Cardiac fibroblast (primary cell): ENCODE measurements at regions not wholly inside any gene's neighbourhood (a gene's known extent, or its start where the extent isn't known, plus 50 kb on each side); places are given as distances from the start of the nearest gene placed in this dataset.
"Not testable (repeated sequence)": the region's sequence is repeated elsewhere in the genome, so short reads cannot be mapped to it uniquely, and the experiment has no call there.

Experiments used
- DNase-seq, 2 donors: peaks; one replicate each; pipeline versions ENCODE4 v3.0.0 to v3.0.0-alpha.2; 2010; ENCODE audit warnings: low read depth in 2 of 2
- H3K4me3 ChIP-seq, 2 donors: replicated peaks in 1 of 2; 1 replicate in 1 of 2; 2 replicates in 1 of 2; pipeline ENCODE4 v1.5.1; 2011; ENCODE audit warnings: low read depth in 2 of 2, low read length in 2 of 2, mild to moderate bottlenecking in 2 of 2, moderate library complexity in 1 of 2
- CTCF ChIP-seq: IDR thresholded peaks from one replicate; pipeline ENCODE4 v1.5.1; 2011; ENCODE audit warnings: low read depth, mild to moderate bottlenecking, low read length, inconsistent platforms

- H3K4me3 ChIP-seq, result no peak overlapping the region
- no peak for DNase-seq
- no peak for TF ChIP-seq CTCF
Observed at GRCh38 chr5:123949043-123949804, 437.2 kb downstream of the CSNK1G3 start.

- no peak for DNase-seq
- no peak for TF ChIP-seq CTCF
Observed at GRCh38 chr5:123947797-123948196, 435.8 kb downstream of the CSNK1G3 start.

GRCh38 chr5:123945548-123945947 is 433.6 kb downstream of the CSNK1G3 start:
- no peak overlapping the region for H3K4me3 ChIP-seq
- TF ChIP-seq CTCF, result no peak
- no peak for DNase-seq

More at GRCh38 chr5:123947797-123948196, 435.8 kb downstream of the CSNK1G3 start:
- no peak overlapping the region for H3K4me3 ChIP-seq

- no peak overlapping the region for H3K4me3 ChIP-seq
- no peak for TF ChIP-seq CTCF
- no peak for DNase-seq
Observed at GRCh38 chr5:123943151-123943550, 431.2 kb downstream of the CSNK1G3 start.

GRCh38 chr5:123940416-123940815 is 428.4 kb downstream of the CSNK1G3 start:
- TF ChIP-seq CTCF, result no peak
- no peak overlapping the region for H3K4me3 ChIP-seq
- DNase-seq, result no peak

GRCh38 chr5:123937230-123937629 is 425.3 kb downstream of the CSNK1G3 start:
- no peak overlapping the region for H3K4me3 ChIP-seq
- peak; percentile 77 to 88 for DNase-seq
- peak; percentile 67 for TF ChIP-seq CTCF

- H3K4me3 ChIP-seq, result no peak overlapping the region
- TF ChIP-seq CTCF, result no peak
- DNase-seq, result no peak
Observed at GRCh38 chr5:123936548-123936947, 424.6 kb downstream of the CSNK1G3 start.

- DNase-seq, H3K4me3 ChIP-seq: not testable (repeated sequence)
Observed at GRCh38 chr5:123933812-123934211, 421.8 kb downstream of the CSNK1G3 start.
